ENCODE measurements at regions not wholly inside any gene's neighbourhood (a gene's known extent, or its start where the extent isn't known, plus 50 kb on each side); places are given as distances from the start of the nearest gene placed in this dataset.
A peak's percentile ranks its signal among the peaks of the same experiment; 100 is the strongest.
"Not testable (repeated sequence)": the region's sequence is repeated elsewhere in the genome, so short reads cannot be mapped to it uniquely, and the experiment has no call there.

DNA sequence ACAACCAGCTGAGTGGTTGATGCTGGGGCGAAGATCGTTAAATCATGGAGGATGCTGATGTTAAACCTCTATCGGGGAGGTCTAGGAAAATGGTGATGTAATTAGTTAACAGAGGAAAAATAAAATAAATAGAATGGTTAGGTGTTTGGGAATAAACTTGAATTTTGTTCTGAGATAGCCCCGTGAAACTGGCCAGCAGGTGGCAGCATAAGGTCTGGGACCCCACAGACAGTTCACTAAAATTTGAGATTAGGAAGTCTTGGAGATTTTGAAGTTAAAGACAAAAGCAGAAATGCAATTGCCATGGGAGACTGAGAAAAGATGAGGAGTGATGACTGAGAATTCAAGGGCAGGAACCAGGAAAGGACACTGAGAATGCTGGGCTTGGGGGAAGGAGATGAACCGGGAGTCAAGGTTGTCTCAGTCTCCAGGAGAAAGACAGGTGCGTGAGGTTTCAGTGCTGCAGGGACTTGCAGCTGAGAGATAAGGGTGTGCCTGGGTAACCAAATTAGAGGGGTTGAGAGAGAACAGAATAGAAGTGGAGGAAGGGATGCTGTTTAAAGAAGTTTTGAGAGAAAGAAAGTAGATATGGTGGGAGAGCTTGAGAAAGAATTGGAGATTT lies 248.0 kb downstream of the ZNF92 start:
- DNase-seq (ENCODE audit: low read depth in 3 of 3): peak; percentile 1 to 25 (median 1)

DNA sequence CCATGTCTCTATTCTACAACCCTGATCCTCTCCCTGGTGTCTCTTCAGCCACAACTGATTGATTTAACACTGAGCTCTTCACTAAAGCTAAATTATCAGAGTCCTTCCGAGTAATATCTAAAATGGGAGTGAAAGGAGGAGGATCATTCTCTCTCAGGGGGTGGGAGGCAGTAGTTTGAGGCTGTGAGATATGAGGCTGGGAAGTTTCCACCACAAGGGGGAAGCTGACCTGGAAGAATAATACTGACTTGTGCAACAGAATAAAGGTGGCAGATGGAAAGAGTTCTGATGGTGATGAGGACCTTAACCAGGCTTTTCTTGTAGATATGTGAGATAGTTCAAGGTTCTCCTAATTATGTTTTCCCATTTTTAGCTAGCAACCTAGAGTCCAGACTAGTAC lies 241.6 kb upstream of the VKORC1L1 start:
- not testable (repeated sequence) for DNase-seq (ENCODE audit: low read depth in 3 of 3)

DNA sequence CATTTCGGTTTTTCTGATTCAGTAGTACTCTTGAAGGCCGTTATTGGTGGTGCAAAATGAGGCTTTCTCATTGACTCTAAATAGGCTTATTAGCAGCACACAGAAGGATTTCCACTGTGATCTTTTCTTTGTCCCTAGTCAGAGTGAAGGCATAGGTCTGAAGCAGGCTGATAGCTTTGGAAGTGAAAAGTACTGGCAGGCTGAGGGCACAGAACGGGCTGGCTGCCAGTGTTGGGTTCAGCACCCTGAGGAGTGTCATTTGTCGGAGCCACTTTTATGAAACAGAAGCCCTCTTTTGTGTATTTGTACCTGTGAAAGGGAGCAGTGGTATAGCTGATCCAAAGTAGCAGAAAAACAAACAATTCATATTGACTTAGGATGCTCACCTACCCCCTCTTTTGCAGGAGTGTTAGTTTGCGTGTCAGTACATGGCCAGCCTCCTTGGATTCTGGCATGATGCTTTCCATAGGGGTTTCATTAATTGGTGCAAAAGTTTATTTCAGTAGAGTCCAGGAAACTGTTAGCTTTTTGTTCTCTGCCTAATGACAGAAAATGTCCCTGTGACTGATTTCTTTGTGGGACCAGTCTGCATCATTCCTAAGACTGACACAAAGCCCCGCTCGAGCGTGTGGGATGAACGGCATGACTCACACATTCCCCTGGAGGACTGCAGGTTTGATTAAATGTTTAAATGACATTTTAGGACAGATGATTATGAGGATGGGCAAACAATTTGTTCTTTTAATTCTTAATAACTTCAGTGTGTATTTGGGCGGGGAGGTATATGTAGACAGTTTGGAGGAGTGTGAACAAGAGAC lies 239.1 kb upstream of the VKORC1L1 start:
- DNase-seq (ENCODE audit: low read depth in 3 of 3): not testable (repeated sequence)

DNA sequence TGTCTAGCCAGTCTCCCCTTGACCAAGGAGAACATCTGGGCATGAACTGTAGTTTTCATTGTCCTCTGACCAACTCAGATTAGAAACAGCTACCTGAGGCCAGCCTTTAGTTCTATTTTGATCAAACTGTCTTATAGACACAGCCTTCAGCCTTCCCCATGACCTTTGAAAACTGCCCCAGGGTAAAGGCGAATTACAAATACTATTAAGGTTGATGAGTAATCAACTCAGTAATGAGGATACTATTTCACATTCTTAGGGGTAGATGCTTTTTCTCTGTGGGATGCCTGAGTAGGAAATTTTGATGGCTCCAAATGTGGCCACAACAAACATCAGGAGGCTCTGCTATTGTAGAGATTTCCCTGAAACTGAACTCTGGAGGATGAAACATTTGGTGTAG lies 234.0 kb upstream of the VKORC1L1 start:
- DNase-seq (ENCODE audit: low read depth in 3 of 3): not testable (repeated sequence)

DNA sequence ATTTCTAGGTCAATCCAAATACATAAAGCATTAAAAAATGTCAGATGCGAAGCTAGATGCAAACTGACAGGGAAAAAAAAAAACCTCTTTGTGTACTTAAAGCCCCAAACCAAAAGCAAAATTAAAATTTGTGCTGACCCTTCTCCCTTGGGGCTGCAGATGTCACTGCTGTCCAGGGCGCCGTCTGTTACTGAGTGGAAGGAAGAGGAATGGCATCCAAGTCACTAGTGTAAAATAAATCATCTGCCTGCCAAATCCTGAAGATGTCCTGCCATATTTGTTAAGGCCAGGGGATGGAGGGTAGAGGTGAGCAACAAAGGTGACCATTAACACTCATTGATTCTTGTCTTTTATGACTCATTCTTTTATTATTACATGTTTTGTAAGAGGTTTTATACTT lies 233.2 kb upstream of the VKORC1L1 start:
- not testable (repeated sequence) for DNase-seq (ENCODE audit: low read depth in 3 of 3)

DNA sequence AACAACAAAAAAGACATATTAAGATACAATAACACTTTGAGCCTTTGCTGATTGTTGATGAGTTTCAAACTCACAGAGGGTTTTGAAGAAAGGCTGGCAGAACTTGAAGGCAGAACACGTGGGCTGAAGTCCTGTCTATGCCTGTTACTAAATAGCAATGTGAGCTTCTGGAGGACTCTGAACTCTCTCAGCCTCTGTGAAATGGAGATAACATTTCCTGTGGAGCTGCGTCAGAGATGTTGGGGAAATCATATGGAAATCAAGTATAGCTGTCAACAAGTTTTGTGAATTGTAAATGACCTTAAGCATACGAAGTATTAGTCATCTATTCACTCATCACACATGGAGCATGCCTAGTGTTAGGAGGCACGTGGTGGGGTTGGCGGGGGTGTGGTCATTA lies 229.4 kb upstream of the VKORC1L1 start:
- not testable (repeated sequence) for DNase-seq (ENCODE audit: low read depth in 3 of 3)

DNA sequence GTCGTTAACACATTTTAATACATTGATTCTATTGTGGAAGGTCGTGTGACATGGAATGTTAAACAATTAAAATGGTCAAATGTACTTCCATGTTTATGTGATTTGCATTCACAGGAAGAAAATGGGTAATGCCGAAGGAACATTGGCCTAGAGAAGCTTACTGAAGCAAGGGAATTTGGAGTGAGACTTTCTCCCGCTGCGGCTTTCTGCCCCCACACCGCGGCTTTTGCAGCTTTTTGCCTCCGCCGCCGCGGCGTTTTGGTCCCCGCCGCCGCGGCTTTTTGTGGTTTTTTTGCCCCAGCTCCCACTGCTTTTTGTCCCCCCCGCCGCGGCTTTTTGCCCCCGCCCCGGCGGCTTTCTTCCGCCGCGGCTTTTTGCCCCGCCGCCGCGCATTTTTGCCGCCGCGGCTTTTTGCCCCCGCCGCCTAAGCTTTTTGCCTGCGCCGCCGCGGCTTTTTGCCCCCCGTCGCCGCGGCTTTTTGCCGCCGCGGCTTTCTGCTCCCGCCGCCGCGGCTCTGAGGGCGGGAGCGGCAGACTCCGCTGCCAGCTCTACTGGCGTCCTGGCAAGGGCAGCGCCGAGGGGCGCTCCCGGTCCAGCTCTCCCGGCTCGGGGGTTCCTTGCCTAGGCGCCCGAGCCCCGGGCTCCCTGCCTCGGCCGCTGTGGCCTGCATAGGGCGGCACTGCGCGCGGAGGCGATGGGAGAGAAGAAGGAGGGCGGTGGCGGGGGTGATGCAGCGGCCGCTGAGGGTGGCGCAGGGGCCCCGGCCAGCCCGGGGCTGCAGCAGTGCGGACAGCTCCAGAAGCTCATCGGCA lies 225.5 kb upstream of the VKORC1L1 start:
- not testable (repeated sequence) for DNase-seq (ENCODE audit: low read depth in 3 of 3)

DNA sequence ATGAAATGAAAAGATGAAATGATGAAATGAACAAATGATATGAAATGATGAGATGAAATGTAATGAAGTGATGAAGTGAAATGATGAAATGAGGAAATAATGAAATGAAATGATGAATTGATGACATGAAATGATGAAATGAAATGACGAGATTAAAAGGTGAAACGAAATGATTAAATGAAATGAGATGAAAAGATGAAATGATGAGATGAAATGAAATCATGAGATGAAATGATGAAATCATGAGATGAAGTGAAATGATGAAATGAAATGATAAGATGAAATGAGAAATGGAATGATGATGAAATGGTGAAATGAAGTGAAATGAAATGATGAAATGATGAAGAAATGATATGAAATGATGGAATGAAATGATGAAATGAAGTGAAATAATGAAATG lies 221.7 kb upstream of the VKORC1L1 start:
- not testable (repeated sequence) for DNase-seq (ENCODE audit: low read depth in 3 of 3)

DNA sequence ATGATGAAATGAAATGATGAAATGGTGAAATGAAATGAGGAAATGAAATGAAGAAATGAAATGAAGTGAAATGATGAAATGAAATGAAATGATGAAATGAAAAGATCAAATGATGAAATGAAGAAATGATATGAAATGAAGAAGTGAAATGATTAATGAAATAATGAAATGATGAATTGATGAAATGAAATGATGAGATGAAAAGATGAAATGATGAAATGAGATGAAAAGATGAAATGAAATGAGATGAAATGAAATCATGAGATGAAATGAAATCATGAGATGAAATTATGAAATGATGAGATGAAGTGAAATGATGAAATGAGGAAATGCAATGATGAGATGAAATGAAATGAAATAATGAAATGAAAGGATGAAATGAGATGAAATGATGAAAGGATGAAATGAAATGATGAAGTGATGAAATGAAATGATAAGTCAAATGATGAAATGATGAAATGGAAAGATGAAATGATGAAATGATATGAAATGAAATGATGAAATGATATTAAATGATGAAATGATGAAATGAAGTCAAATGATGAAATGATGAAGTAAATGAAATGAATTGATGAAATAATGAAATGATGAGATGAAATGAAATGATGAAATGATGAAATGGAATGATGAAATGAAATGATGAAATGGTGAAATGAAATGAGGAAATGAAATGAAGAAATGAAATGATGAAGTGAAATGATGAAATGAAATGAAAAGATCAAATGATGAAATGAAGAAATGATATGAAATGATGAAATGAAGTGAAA lies 220.9 kb upstream of the VKORC1L1 start:
- DNase-seq (ENCODE audit: low read depth in 3 of 3): not testable (repeated sequence)

DNA sequence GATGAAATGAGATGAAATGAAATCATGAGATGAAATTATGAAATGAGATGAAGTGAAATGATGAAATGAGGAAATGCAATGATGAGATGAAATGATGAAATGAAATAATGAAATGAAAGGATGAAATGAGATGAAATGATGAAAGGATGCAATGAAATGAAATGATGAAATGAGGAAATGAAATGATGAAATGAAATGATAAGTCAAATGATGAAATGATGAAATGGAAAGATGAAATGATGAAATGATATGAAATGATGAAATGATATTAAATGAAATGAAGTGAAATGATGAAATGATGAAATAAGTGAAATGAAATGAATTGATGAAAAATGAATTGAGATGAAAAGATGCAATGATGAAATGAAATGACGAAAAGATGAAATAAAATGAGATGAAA lies 220.2 kb upstream of the VKORC1L1 start:
- DNase-seq (ENCODE audit: low read depth in 3 of 3): not testable (repeated sequence)

DNA sequence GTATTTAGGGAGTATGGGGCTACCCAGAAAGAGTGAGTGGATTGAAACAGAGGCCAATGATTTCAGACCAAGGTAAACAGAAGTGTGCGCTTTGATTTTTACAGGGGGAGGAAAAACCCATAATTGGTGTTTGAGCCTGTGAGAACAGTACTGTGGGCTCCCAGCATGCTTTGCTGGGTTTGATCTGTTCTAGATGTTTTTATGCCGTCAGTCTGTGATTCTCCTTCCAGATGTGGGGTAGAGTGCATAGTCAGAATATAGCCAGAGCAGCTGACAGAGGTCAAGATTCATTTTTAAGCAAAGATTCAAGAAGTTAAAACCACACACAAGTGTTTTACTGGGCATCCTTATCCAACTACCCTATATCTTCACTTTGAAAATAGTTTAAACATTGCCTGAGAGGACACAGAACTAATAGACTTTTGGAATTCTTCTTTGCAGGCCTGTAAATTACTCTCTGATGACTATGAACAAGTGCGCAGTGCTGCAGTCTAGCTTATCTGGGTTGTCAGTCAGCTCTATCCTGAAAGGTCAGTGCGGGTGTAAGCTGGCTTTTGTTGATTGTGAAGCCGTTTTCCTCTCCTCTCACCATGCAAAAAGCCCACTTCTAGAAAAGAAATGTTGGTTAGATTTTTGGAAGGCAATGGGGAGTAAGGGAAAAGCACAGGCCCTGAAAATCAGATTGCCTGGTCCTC lies 216.2 kb upstream of the VKORC1L1 start:
- not testable (repeated sequence) for DNase-seq (ENCODE audit: low read depth in 3 of 3)

DNA sequence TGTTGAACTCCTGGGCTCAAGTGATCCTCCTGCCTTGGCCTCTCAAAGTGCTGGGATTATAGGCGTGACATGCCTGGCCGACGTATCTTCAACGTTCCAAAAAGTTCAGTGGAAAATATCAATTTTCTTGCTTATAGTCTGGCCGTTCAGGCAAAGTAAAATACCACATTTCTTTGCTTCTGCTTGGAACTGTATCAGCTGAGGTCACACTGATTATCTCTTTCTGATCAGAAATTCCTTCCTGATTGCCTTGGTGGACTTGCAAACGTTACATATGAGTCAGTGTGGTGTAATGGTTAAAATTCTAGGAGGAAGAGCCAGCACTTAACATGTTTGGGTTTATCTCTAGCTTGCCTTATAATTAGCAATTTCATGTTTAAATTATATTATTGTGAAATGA lies 189.5 kb upstream of the VKORC1L1 start:
- DNase-seq (ENCODE audit: low read depth in 3 of 3): not testable (repeated sequence)

DNA sequence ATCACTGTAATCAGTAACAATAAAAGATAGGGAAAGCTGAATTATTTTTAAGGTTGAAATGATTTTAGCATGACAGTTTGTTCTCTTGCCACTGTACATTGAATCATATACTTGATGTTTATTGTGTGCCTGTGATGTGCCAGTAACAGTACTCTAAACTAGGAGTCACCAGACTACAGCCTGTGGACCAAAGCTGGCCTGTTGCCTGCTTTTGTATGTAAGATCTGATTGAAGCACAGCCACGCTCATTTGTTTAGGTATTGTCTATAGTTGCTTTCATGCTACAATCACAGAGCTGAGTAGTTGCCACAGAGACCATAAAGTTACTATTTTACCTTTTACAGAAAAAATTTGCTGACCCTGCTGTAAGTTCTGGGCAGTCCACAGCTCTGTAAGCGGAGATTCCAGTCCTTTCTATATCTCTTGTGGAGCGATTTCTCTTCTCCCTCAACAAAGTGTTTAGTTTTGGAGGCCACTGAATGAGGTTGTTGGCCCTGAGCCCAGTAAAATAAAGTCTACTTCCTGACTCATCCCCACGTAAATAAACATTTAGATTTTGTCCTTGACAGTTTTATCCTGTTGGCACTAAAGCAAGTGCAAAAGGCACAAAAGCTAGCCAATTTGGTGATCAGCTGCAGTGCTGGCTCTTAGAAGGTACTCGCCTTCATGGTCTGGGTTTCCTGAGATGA lies 173.7 kb upstream of the VKORC1L1 start:
- DNase-seq (ENCODE audit: low read depth in 3 of 3): not testable (repeated sequence)

DNA sequence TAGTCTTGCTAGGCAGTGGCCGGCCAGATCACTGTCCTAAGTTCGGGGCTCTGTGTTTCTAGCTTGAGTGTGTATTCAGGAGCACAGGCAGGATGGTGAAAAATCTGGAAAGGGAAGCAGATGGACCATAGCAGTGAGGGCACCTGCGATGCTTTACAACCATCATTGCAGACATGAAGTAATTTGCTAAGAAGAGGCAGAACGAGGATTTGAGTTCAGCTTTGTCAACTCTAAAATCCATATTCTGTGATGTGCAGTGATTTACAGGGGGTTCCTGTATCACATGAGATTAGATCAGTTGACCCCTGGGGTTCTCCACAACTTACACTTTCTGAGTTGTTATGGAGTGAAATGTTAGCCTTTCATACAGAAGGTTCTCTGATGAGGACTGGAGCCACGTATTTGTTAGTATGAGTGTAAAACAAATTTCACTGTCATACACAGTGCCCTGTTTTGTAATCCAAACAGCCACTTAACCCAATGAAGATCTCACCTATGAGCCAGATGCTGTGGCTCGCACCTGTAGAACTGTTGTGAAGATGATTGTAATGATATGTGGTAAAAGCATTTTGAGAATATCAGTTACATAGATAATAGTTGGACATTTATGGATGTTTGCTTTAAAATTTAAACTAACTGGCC lies 173.0 kb upstream of the VKORC1L1 start:
- DNase-seq (ENCODE audit: low read depth in 3 of 3): not testable (repeated sequence)

DNA sequence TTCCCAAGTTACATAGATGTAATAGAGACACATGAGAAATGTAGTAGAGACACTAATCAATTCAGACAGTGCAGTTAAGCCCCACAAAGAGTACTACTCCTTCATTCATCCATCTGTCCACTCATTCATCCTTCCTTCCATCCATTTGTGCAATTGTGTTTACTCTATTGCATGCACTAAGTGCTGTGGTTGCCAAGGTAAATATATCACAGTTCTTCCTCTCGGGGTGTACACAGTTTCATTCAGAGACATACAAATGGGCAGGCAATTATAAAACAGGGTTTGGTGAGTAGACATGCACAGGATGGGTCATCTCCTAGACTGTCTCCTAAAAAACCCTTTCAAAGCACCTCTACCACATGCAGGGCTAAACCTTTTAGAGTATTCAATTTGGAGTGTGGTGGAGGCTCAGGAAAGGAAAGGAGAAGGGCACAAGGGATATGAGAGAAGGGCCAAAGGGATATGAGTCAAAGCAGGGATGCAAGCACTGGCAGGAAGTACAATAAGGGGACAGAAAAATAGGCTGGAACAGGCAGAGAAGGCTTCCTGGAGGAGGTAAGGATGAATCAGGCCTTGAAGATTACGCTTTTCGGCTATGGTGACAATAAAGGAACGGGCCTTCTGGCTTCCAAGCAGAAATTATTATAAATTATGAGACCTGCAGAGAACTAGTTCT lies 153.6 kb upstream of the VKORC1L1 start:
- not testable (repeated sequence) for DNase-seq (ENCODE audit: low read depth in 3 of 3)

DNA sequence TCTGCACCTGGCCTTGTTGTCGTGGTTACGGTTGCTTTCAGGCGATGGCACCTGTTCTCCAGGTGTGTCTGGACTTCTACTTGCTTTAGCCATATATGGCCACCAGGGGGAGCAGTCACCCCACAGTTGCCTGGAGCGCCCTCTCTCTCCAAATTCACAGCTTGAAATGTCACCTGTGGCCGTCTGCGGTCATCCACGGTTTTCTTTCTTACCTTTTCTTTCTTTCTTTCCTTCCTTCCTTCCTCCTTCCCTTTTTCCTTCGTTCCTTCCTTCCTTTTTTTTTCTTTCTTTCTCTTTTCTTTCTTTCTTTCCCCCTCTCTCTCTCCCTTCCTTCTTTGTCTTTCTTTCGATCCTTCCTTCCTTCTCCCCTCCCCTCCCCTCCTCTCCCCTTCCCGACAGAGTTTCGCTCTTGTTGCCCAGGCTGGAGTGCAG lies 150.5 kb upstream of the VKORC1L1 start:
- DNase-seq (ENCODE audit: low read depth in 3 of 3): peak; percentile 29 to 55 (median 44)

DNA sequence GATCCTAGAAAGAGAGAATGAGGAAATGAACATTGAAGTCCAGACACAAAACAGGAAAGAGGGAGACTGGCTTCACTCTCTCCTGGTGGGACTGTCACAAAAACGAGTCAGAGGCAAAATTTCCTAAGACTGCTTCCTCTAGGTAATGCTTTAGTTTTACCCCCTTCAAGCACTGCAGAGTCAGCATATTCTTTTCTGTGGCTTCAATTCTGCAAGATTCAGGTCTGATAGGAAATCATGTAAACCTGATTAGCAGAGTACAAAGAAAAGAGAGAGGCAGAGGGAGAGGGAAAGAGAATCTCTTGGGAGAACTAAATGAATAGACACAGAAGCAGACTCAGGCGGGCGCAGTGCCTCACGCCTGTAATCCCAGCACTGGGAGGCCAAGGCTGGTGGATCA lies 145.7 kb upstream of the VKORC1L1 start:
- DNase-seq (ENCODE audit: low read depth in 3 of 3): not testable (repeated sequence)

DNA sequence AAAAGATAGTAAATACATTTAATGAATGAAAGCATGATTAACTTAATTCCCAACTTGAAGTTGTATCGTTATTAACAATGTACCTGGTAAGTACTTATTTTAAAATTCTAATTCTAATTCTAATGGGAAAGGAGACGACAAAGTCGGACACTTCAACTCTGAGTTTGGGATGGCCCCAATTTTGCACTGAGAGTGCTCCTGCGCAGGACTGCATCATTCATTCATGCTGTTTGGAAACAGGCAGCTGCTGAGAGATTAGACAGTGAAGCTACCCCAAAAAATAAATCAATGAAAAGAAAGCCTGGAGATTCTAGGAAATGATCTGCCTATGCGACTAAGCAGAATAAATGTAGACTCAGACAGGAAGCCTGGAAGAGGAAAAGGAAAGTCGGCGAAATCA lies 141.7 kb upstream of the VKORC1L1 start:
- DNase-seq (ENCODE audit: low read depth in 3 of 3): no peak

DNA sequence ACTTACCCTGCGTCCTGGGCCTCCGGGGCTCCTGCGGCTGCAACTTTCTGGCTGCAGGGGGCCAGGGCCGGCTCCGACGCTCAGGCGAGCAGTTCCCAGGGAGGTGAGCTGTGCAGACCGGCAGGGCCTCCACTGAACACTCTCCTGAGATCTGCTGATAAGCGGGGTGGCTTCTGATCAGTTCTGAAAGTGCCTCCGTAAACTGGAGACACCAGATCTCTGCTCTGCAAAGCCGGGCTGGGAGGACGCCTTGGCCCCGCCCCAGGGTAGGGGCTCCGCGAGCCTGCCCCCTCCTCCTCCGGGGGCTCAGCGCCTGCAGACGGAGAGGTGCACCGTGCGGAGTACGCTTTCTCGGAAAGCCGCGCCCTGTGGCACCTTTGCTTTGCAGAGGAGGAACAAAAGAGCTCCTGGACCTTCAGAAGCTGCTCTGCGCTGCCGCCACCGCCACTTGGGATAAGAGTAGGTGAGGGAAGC lies 141.3 kb upstream of the VKORC1L1 start:
- DNase-seq (ENCODE audit: low read depth in 3 of 3): peak in 1 of 3 donors; percentile 2

All from stimulated activated CD4-positive, alpha-beta T cell treated with anti-CD3 and anti-CD28 coated beads, TNF-alpha, amount 100 ng/mL, for 48 hours (primary cell).